ENCODE measurements at regions not wholly inside any gene's neighbourhood (a gene's known extent, or its start where the extent isn't known, plus 50 kb on each side); places are given as distances from the start of the nearest gene placed in this dataset.
A peak's percentile ranks its signal among the peaks of the same experiment; 100 is the strongest.
"Not testable (repeated sequence)": the region's sequence is repeated elsewhere in the genome, so short reads cannot be mapped to it uniquely, and the experiment has no call there.

- no peak for DNase-seq
Observed at GRCh38 chr6:5896476-5897200, 110.1 kb downstream of the NRN1 start.

GRCh38 chr6:5894357-5894756, 112.4 kb downstream of the NRN1 start:
- no peak for DNase-seq

- no peak for DNase-seq
Observed at GRCh38 chr6:5893295-5893694, 113.4 kb downstream of the NRN1 start.

GRCh38 chr6:5892669-5893068, 114.1 kb downstream of the NRN1 start:
- DNase-seq, result no peak

GRCh38 chr6:5878792-5879191, 127.9 kb downstream of the NRN1 start:
- DNase-seq, result no peak

GRCh38 chr6:5876076-5876475, 130.6 kb downstream of the NRN1 start:
- no peak for DNase-seq

- not testable (repeated sequence) for DNase-seq
Observed at GRCh38 chr6:5873976-5874375, 132.7 kb downstream of the NRN1 start.

- DNase-seq, result no peak
Observed at GRCh38 chr6:5871296-5871695, 135.4 kb downstream of the NRN1 start.

GRCh38 chr6:5869676-5870075, 137.0 kb downstream of the NRN1 start:
- DNase-seq, result no peak

- DNase-seq, result no peak
Observed at GRCh38 chr6:5869261-5869660, 137.5 kb downstream of the NRN1 start.

- DNase-seq, result no peak
Observed at GRCh38 chr6:5866547-5867051, 140.1 kb downstream of the NRN1 start.

GRCh38 chr6:5865506-5866031, 141.2 kb downstream of the NRN1 start:
- no peak for DNase-seq

GRCh38 chr6:5860849-5861248, 145.9 kb downstream of the NRN1 start:
- DNase-seq, result no peak

GRCh38 chr6:5855787-5856470, 150.8 kb downstream of the NRN1 start:
- no peak for DNase-seq

- no peak for DNase-seq
Observed at GRCh38 chr6:5854899-5855298, 151.8 kb downstream of the NRN1 start.

GRCh38 chr6:5851261-5851757, 155.4 kb downstream of the NRN1 start:
- DNase-seq, result peak; percentile 51

GRCh38 chr6:5850848-5851255, 155.9 kb downstream of the NRN1 start:
- DNase-seq, result no peak

GRCh38 chr6:5846889-5847288, 159.8 kb downstream of the NRN1 start:
- DNase-seq, result no peak

GRCh38 chr6:5846335-5846734, 160.4 kb downstream of the NRN1 start:
- no peak for DNase-seq

- no peak for DNase-seq
Observed at GRCh38 chr6:5843078-5843477, 163.6 kb downstream of the NRN1 start.

GRCh38 chr6:5840734-5841390, 165.9 kb downstream of the NRN1 start:
- no peak for DNase-seq

- no peak for DNase-seq
Observed at GRCh38 chr6:5838656-5839396, 167.9 kb downstream of the NRN1 start.

GRCh38 chr6:5837323-5837722, 169.4 kb downstream of the NRN1 start:
- no peak for DNase-seq
